ENCODE measurements at regions not wholly inside any gene's neighbourhood (a gene's known extent, or its start where the extent isn't known, plus 50 kb on each side); places are given as distances from the start of the nearest gene placed in this dataset.
A peak's percentile ranks its signal among the peaks of the same experiment; 100 is the strongest.

DNA sequence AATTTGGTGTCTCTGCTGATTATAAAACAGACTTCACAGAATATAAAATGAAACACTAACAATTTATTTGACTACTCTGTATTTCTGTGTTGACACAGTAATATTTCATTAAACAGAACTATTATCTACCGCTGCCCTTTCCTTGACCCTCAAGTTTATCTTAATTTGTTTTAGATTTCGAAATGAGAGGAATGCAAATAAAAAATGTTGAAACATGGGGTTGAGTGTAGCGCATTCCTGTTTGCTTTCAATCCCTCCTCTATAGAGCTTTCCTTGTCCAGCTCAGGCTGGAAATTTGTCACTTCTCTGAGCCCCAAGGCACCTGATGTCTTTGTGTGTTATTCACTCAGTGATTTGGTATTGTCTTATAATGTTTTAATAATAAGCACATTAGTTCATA, 550.2 kb downstream of the ZBBX start (continued):
- TF ChIP-seq, protein P1, sequence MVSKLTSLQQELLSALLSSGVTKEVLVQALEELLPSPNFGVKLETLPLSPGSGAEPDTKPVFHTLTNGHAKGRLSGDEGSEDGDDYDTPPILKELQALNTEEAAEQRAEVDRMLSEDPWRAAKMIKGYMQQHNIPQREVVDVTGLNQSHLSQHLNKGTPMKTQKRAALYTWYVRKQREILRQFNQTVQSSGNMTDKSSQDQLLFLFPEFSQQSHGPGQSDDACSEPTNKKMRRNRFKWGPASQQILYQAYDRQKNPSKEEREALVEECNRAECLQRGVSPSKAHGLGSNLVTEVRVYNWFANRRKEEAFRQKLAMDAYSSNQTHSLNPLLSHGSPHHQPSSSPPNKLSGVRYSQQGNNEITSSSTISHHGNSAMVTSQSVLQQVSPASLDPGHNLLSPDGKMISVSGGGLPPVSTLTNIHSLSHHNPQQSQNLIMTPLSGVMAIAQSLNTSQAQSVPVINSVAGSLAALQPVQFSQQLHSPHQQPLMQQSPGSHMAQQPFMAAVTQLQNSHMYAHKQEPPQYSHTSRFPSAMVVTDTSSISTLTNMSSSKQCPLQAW (CRISPR knock-in tag; IDR thresholded peaks at IDR 0.05): no peak
- TF ChIP-seq YY1 (IDR thresholded peaks at IDR 0.05; ENCODE audit: insufficient read depth, insufficient replicate concordance, low read depth, low read length): no peak
- no peak for TF ChIP-seq ZNF674 (CRISPR knock-in tag; IDR thresholded peaks at IDR 0.05; ENCODE audit: low read depth)
- TF ChIP-seq RNF2 (conservative IDR thresholded peaks at IDR 0.05; ENCODE audit: low read depth): no peak
- TF ChIP-seq, protein P2, sequence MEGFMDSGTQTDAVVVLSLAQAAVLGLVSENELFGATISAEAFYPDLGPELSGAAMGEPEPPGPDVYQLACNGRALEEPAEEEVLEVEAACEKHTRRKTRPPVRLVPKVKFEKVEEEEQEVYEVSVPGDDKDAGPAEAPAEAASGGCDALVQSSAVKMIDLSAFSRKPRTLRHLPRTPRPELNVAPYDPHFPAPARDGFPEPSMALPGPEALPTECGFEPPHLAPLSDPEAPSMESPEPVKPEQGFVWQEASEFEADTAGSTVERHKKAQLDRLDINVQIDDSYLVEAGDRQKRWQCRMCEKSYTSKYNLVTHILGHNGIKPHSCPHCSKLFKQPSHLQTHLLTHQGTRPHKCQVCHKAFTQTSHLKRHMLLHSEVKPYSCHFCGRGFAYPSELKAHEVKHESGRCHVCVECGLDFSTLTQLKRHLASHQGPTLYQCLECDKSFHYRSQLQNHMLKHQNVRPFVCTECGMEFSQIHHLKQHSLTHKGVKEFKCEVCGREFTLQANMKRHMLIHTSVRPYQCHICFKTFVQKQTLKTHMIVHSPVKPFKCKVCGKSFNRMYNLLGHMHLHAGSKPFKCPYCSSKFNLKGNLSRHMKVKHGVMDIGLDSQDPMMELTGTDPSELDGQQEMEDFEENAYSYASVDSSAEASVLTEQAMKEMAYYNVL (CRISPR knock-in tag; IDR thresholded peaks at IDR 0.05; ENCODE audit: borderline replicate concordance): 0 out of 2 replicates have a peak, but pooled peaks have one; percentile 30
- TF ChIP-seq, protein P3, sequence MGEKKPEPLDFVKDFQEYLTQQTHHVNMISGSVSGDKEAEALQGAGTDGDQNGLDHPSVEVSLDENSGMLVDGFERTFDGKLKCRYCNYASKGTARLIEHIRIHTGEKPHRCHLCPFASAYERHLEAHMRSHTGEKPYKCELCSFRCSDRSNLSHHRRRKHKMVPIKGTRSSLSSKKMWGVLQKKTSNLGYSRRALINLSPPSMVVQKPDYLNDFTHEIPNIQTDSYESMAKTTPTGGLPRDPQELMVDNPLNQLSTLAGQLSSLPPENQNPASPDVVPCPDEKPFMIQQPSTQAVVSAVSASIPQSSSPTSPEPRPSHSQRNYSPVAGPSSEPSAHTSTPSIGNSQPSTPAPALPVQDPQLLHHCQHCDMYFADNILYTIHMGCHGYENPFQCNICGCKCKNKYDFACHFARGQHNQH (CRISPR knock-in tag; IDR thresholded peaks at IDR 0.05): peak; percentile 57
- no peak for TF ChIP-seq GTF3A (CRISPR knock-in tag; conservative IDR thresholded peaks at IDR 0.05)
- TF ChIP-seq GPN1 (CRISPR knock-in tag; IDR thresholded peaks at IDR 0.05; ENCODE audit: borderline replicate concordance): no peak
- peak; percentile 96 for TF ChIP-seq BCL6 (CRISPR knock-in tag; IDR thresholded peaks at IDR 0.05)
- no peak for TF ChIP-seq ZNF33B (CRISPR knock-in tag; IDR thresholded peaks at IDR 0.05)
- no peak; the same call in 1 of the 2 replicates for TF ChIP-seq ETV5 (CRISPR knock-in tag; IDR thresholded peaks at IDR 0.05; ENCODE audit: borderline replicate concordance)
- TF ChIP-seq, protein P4, sequence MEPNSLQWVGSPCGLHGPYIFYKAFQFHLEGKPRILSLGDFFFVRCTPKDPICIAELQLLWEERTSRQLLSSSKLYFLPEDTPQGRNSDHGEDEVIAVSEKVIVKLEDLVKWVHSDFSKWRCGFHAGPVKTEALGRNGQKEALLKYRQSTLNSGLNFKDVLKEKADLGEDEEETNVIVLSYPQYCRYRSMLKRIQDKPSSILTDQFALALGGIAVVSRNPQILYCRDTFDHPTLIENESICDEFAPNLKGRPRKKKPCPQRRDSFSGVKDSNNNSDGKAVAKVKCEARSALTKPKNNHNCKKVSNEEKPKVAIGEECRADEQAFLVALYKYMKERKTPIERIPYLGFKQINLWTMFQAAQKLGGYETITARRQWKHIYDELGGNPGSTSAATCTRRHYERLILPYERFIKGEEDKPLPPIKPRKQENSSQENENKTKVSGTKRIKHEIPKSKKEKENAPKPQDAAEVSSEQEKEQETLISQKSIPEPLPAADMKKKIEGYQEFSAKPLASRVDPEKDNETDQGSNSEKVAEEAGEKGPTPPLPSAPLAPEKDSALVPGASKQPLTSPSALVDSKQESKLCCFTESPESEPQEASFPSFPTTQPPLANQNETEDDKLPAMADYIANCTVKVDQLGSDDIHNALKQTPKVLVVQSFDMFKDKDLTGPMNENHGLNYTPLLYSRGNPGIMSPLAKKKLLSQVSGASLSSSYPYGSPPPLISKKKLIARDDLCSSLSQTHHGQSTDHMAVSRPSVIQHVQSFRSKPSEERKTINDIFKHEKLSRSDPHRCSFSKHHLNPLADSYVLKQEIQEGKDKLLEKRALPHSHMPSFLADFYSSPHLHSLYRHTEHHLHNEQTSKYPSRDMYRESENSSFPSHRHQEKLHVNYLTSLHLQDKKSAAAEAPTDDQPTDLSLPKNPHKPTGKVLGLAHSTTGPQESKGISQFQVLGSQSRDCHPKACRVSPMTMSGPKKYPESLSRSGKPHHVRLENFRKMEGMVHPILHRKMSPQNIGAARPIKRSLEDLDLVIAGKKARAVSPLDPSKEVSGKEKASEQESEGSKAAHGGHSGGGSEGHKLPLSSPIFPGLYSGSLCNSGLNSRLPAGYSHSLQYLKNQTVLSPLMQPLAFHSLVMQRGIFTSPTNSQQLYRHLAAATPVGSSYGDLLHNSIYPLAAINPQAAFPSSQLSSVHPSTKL (CRISPR knock-in tag; IDR thresholded peaks at IDR 0.05): peak; percentile 100
- no peak for TF ChIP-seq XRCC5 (optimal IDR thresholded peaks at IDR 0.05; ENCODE audit: low read length)
- no peak for TF ChIP-seq ZNF468 (CRISPR knock-in tag; IDR thresholded peaks at IDR 0.05)
- no peak for TF ChIP-seq ZNF431 (CRISPR knock-in tag; IDR thresholded peaks at IDR 0.05; ENCODE audit: borderline replicate concordance, low read depth)
- no peak for TF ChIP-seq NCOA1 (CRISPR knock-in tag; IDR thresholded peaks at IDR 0.05)
- TF ChIP-seq DPF2 (CRISPR knock-in tag; IDR thresholded peaks at IDR 0.05; ENCODE audit: borderline replicate concordance, low read depth): peak; percentile 73; the same call in 1 of the 2 replicates
- peak; percentile 100 for TF ChIP-seq FOXA3 (CRISPR knock-in tag; IDR thresholded peaks at IDR 0.05)
- 0 out of 2 replicates have a peak, but pooled peaks have one; percentile 38 for TF ChIP-seq ZNF644 (CRISPR knock-in tag; IDR thresholded peaks at IDR 0.05; ENCODE audit: low read depth)
- no peak for TF ChIP-seq DMAP1 (CRISPR knock-in tag; IDR thresholded peaks at IDR 0.05)
- no peak for TF ChIP-seq HNRNPLL (IDR thresholded peaks at IDR 0.05; ENCODE audit: low read depth, low read length, poor library complexity, severe bottlenecking)
- 0 out of 2 replicates have a peak, but pooled peaks have one; percentile 42 for TF ChIP-seq KLF6 (CRISPR knock-in tag; IDR thresholded peaks at IDR 0.05)
- no peak for TF ChIP-seq ZNF782 (CRISPR knock-in tag; IDR thresholded peaks at IDR 0.05; ENCODE audit: borderline replicate concordance)
- TF ChIP-seq TEAD2 (CRISPR knock-in tag; IDR thresholded peaks at IDR 0.05): no peak

Measured in HepG2 (cell line).